Testis (tissue), 2 donors: ENCODE measurements at regions not wholly inside any gene's neighbourhood (a gene's known extent, or its start where the extent isn't known, plus 50 kb on each side); places are given as distances from the start of the nearest gene placed in this dataset.

Source experiments
- POLR2A ChIP-seq: fragments of 450-650 bp; IDR thresholded peaks from one replicate; pipeline ENCODE4 v1.6.1; 2017; ENCODE audit warnings: antibody characterized with exemption, mild to moderate bottlenecking, moderate library complexity
- TF ChIP-seq, protein P1 (sequence below), 3 experiments: fragments of 450-650 bp in 2 of 3; fragments of 200-600 bp in 1 of 3; sonication (generic) in 1 of 3; IDR thresholded peaks; one replicate each; pipeline ENCODE4 v1.5.1; 2016 to 2019; ENCODE audit warnings: antibody characterized with exemption in 3 of 3, mild to moderate bottlenecking in 2 of 3, moderate library complexity in 1 of 3

DNA sequence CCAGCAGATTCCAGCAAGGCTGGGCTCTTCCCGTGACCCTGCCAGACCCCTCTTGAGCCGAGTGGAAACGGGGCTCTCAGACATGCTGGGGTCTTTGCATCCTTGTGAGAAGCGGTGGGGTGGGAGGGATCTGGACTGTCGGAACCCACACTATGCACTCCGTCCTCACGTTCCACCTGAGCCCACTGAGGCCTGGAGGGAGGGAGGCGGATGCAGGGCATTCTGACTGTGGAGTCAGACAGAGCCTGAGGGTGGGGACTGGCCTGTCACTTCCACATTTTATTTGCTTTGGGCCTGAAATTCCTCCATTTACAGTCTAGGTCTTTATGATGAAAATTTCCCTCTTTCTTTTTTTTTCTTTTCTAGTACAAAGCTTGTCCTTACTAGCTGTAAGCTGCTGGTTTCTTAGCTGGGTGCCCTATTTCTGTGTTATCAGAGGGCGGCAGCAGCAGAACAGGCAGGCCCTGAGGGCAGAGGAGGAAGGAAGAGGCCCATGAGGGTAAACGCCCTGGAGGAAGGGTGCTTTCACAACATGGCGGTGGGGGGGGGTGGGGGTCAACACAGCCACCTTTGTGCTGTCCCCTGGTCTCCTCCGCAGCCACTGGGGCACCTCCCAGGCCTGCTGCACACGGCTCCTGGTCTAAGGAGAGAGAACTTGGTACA lies 373.5 kb upstream of the MYT1L start:
- TF ChIP-seq, protein P1, sequence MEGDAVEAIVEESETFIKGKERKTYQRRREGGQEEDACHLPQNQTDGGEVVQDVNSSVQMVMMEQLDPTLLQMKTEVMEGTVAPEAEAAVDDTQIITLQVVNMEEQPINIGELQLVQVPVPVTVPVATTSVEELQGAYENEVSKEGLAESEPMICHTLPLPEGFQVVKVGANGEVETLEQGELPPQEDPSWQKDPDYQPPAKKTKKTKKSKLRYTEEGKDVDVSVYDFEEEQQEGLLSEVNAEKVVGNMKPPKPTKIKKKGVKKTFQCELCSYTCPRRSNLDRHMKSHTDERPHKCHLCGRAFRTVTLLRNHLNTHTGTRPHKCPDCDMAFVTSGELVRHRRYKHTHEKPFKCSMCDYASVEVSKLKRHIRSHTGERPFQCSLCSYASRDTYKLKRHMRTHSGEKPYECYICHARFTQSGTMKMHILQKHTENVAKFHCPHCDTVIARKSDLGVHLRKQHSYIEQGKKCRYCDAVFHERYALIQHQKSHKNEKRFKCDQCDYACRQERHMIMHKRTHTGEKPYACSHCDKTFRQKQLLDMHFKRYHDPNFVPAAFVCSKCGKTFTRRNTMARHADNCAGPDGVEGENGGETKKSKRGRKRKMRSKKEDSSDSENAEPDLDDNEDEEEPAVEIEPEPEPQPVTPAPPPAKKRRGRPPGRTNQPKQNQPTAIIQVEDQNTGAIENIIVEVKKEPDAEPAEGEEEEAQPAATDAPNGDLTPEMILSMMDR (IDR thresholded peaks at IDR 0.05), result no peak
- no peak for TF ChIP-seq POLR2A
